ENCODE measurements at regions not wholly inside any gene's neighbourhood (a gene's known extent, or its start where the extent isn't known, plus 50 kb on each side); places are given as distances from the start of the nearest gene placed in this dataset.

GRCh38 chr14:51538973-51539372, 112.7 kb upstream of the FRMD6 start:
- TF ChIP-seq, protein P1, sequence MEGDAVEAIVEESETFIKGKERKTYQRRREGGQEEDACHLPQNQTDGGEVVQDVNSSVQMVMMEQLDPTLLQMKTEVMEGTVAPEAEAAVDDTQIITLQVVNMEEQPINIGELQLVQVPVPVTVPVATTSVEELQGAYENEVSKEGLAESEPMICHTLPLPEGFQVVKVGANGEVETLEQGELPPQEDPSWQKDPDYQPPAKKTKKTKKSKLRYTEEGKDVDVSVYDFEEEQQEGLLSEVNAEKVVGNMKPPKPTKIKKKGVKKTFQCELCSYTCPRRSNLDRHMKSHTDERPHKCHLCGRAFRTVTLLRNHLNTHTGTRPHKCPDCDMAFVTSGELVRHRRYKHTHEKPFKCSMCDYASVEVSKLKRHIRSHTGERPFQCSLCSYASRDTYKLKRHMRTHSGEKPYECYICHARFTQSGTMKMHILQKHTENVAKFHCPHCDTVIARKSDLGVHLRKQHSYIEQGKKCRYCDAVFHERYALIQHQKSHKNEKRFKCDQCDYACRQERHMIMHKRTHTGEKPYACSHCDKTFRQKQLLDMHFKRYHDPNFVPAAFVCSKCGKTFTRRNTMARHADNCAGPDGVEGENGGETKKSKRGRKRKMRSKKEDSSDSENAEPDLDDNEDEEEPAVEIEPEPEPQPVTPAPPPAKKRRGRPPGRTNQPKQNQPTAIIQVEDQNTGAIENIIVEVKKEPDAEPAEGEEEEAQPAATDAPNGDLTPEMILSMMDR (conservative IDR thresholded peaks at IDR 0.05; ENCODE audit: low read depth in 2 of 2): no peak
- no peak for TF ChIP-seq JUNB (IDR thresholded peaks at IDR 0.05; ENCODE audit: unreplicated experiment)
- no peak for TF ChIP-seq POLR2AphosphoS5 (IDR thresholded peaks at IDR 0.05; ENCODE audit: low read depth)
- TF ChIP-seq EZH2 (IDR thresholded peaks at IDR 0.05; ENCODE audit: low read depth, unreplicated experiment): no peak
- no peak for TF ChIP-seq EZH2phosphoT487 (IDR thresholded peaks at IDR 0.05; ENCODE audit: unreplicated experiment)
- TF ChIP-seq ZNF114 (CRISPR knock-in tag; IDR thresholded peaks at IDR 0.05): no peak
- TF ChIP-seq CREB1 (CRISPR knock-in tag; IDR thresholded peaks at IDR 0.05; ENCODE audit: low read depth): no peak
- TF ChIP-seq, protein P2, sequence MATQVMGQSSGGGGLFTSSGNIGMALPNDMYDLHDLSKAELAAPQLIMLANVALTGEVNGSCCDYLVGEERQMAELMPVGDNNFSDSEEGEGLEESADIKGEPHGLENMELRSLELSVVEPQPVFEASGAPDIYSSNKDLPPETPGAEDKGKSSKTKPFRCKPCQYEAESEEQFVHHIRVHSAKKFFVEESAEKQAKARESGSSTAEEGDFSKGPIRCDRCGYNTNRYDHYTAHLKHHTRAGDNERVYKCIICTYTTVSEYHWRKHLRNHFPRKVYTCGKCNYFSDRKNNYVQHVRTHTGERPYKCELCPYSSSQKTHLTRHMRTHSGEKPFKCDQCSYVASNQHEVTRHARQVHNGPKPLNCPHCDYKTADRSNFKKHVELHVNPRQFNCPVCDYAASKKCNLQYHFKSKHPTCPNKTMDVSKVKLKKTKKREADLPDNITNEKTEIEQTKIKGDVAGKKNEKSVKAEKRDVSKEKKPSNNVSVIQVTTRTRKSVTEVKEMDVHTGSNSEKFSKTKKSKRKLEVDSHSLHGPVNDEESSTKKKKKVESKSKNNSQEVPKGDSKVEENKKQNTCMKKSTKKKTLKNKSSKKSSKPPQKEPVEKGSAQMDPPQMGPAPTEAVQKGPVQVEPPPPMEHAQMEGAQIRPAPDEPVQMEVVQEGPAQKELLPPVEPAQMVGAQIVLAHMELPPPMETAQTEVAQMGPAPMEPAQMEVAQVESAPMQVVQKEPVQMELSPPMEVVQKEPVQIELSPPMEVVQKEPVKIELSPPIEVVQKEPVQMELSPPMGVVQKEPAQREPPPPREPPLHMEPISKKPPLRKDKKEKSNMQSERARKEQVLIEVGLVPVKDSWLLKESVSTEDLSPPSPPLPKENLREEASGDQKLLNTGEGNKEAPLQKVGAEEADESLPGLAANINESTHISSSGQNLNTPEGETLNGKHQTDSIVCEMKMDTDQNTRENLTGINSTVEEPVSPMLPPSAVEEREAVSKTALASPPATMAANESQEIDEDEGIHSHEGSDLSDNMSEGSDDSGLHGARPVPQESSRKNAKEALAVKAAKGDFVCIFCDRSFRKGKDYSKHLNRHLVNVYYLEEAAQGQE (IDR thresholded peaks at IDR 0.05; ENCODE audit: unreplicated experiment): no peak
- no peak for TF ChIP-seq ZNF331 (CRISPR knock-in tag; IDR thresholded peaks at IDR 0.05; ENCODE audit: low read depth)
- TF ChIP-seq, protein P3, sequence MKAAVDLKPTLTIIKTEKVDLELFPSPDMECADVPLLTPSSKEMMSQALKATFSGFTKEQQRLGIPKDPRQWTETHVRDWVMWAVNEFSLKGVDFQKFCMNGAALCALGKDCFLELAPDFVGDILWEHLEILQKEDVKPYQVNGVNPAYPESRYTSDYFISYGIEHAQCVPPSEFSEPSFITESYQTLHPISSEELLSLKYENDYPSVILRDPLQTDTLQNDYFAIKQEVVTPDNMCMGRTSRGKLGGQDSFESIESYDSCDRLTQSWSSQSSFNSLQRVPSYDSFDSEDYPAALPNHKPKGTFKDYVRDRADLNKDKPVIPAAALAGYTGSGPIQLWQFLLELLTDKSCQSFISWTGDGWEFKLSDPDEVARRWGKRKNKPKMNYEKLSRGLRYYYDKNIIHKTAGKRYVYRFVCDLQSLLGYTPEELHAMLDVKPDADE (IDR thresholded peaks at IDR 0.05): no peak
- no peak for TF ChIP-seq NANOG (IDR thresholded peaks at IDR 0.05; ENCODE audit: borderline replicate concordance)
- no peak for TF ChIP-seq ZNF462 (CRISPR knock-in tag; IDR thresholded peaks at IDR 0.05)
